ENCODE measurements at regions not wholly inside any gene's neighbourhood (a gene's known extent, or its start where the extent isn't known, plus 50 kb on each side); places are given as distances from the start of the nearest gene placed in this dataset.

- DNase-seq (ENCODE audit: low spot score): no peak
- Mint-ChIP-seq H3K4me1 (ENCODE audit: low read depth) (no peaks in the 10 kb centered on the region), H3K27me3 (ENCODE audit: low read depth) (peaks cover 4% of the 10 kb centered on the region), H3K36me3 (ENCODE audit: low read depth) (no peaks in the 10 kb centered on the region), H3K9me3 (no peaks in the 10 kb centered on the region), H3K27ac (no peak overlapping the region), H3K4me3 (no peak overlapping the region)
Observed at GRCh38 chr16:26901983-26902382, 164.7 kb upstream of the C16orf82 start.

GRCh38 chr16:26905336-26905735 lies 161.4 kb upstream of the C16orf82 start:
- Mint-ChIP-seq H3K9me3 (no peaks in the 10 kb centered on the region), H3K4me3 (no peak overlapping the region), H3K36me3 (ENCODE audit: low read depth) (no peaks in the 10 kb centered on the region), H3K4me1 (ENCODE audit: low read depth) (no peaks in the 10 kb centered on the region), H3K27ac (no peak overlapping the region), H3K27me3 (ENCODE audit: low read depth) (no peaks in the 10 kb centered on the region)
- no peak for DNase-seq (ENCODE audit: low spot score)

GRCh38 chr16:26909623-26910022 lies 157.1 kb upstream of the C16orf82 start:
- DNase-seq (ENCODE audit: low spot score): no peak
- Mint-ChIP-seq H3K27me3 (ENCODE audit: low read depth) (no peaks in the 10 kb centered on the region), H3K36me3 (ENCODE audit: low read depth) (no peaks in the 10 kb centered on the region), H3K27ac (no peak overlapping the region), H3K4me3 (no peak overlapping the region), H3K9me3 (no peaks in the 10 kb centered on the region), H3K4me1 (ENCODE audit: low read depth) (no peaks in the 10 kb centered on the region)

- H3K4me3 Mint-ChIP-seq: no peak overlapping the region
- H3K27ac Mint-ChIP-seq: no peak overlapping the region
- no peaks in the 10 kb centered on the region for H3K4me1 Mint-ChIP-seq (ENCODE audit: low read depth)
- no peaks in the 10 kb centered on the region for H3K36me3 Mint-ChIP-seq (ENCODE audit: low read depth)
- DNase-seq (ENCODE audit: low spot score): no peak
- H3K27me3 Mint-ChIP-seq (ENCODE audit: low read depth): no peaks in the 10 kb centered on the region
- no peaks in the 10 kb centered on the region for H3K9me3 Mint-ChIP-seq
Observed at GRCh38 chr16:26911436-26911835, 155.3 kb upstream of the C16orf82 start.

GRCh38 chr16:26913851-26914250 lies 152.9 kb upstream of the C16orf82 start:
- Mint-ChIP-seq H3K4me3 (no peak overlapping the region), H3K9me3 (no peaks in the 10 kb centered on the region), H3K36me3 (ENCODE audit: low read depth) (no peaks in the 10 kb centered on the region), H3K27me3 (ENCODE audit: low read depth) (no peaks in the 10 kb centered on the region), H3K27ac (no peak overlapping the region), H3K4me1 (ENCODE audit: low read depth) (no peaks in the 10 kb centered on the region)
- DNase-seq (ENCODE audit: low spot score): no peak

GRCh38 chr16:26930786-26931581 lies 135.7 kb upstream of the C16orf82 start:
- no peak overlapping the region for H3K4me3 Mint-ChIP-seq
- no peaks in the 10 kb centered on the region for H3K36me3 Mint-ChIP-seq (ENCODE audit: low read depth)
- H3K27me3 Mint-ChIP-seq (ENCODE audit: low read depth): no peaks in the 10 kb centered on the region
- no peak overlapping the region for H3K27ac Mint-ChIP-seq
- DNase-seq (ENCODE audit: low spot score): no peak
- H3K4me1 Mint-ChIP-seq (ENCODE audit: low read depth): no peaks in the 10 kb centered on the region
- peaks cover 7% of the 10 kb centered on the region for H3K9me3 Mint-ChIP-seq

GRCh38 chr16:26950636-26951035 lies 116.1 kb upstream of the C16orf82 start:
- no peaks in the 10 kb centered on the region for H3K4me1 Mint-ChIP-seq (ENCODE audit: low read depth)
- H3K9me3 Mint-ChIP-seq: no peaks in the 10 kb centered on the region
- no peaks in the 10 kb centered on the region for H3K36me3 Mint-ChIP-seq (ENCODE audit: low read depth)
- H3K4me3 Mint-ChIP-seq: no peak overlapping the region
- peaks cover 3% of the 10 kb centered on the region for H3K27me3 Mint-ChIP-seq (ENCODE audit: low read depth)
- H3K27ac Mint-ChIP-seq: no peak overlapping the region
- no peak for DNase-seq (ENCODE audit: low spot score)

- Mint-ChIP-seq H3K9me3 (no peaks in the 10 kb centered on the region), H3K36me3 (ENCODE audit: low read depth) (no peaks in the 10 kb centered on the region), H3K4me1 (ENCODE audit: low read depth) (no peaks in the 10 kb centered on the region), H3K27ac (no peak overlapping the region), H3K27me3 (ENCODE audit: low read depth) (peaks cover 3% of the 10 kb centered on the region), H3K4me3 (no peak overlapping the region)
- no peak for DNase-seq (ENCODE audit: low spot score)
Observed at GRCh38 chr16:26951950-26952349, 114.8 kb upstream of the C16orf82 start.

- Mint-ChIP-seq H3K27me3 (ENCODE audit: low read depth) (peaks cover 3% of the 10 kb centered on the region), H3K4me3 (no peak overlapping the region), H3K27ac (no peak overlapping the region), H3K9me3 (no peaks in the 10 kb centered on the region), H3K36me3 (ENCODE audit: low read depth) (no peaks in the 10 kb centered on the region), H3K4me1 (ENCODE audit: low read depth) (no peaks in the 10 kb centered on the region)
- no peak for DNase-seq (ENCODE audit: low spot score)
Observed at GRCh38 chr16:26952411-26952810, 114.3 kb upstream of the C16orf82 start.

- H3K36me3 Mint-ChIP-seq (ENCODE audit: low read depth): no peaks in the 10 kb centered on the region
- H3K27ac Mint-ChIP-seq: no peak overlapping the region
- no peaks in the 10 kb centered on the region for H3K9me3 Mint-ChIP-seq
- peaks cover 2% of the 10 kb centered on the region for H3K4me1 Mint-ChIP-seq (ENCODE audit: low read depth)
- H3K4me3 Mint-ChIP-seq: no peak overlapping the region
- DNase-seq (ENCODE audit: low spot score): no peak
- no peaks in the 10 kb centered on the region for H3K27me3 Mint-ChIP-seq (ENCODE audit: low read depth)
Observed at GRCh38 chr16:26957283-26957859, 109.4 kb upstream of the C16orf82 start.

- DNase-seq (ENCODE audit: low spot score): no peak
- H3K27ac Mint-ChIP-seq: no peak overlapping the region
Observed at GRCh38 chr16:26959416-26960009, 107.2 kb upstream of the C16orf82 start.

GRCh38 chr16:26961459-26961858 lies 105.3 kb upstream of the C16orf82 start:
- no peak overlapping the region for H3K27ac Mint-ChIP-seq
- no peaks in the 10 kb centered on the region for H3K9me3 Mint-ChIP-seq
- H3K4me3 Mint-ChIP-seq: no peak overlapping the region
- H3K4me1 Mint-ChIP-seq (ENCODE audit: low read depth): peaks cover 2% of the 10 kb centered on the region
- H3K27me3 Mint-ChIP-seq (ENCODE audit: low read depth): peaks cover 4% of the 10 kb centered on the region
- DNase-seq (ENCODE audit: low spot score): no peak
- no peaks in the 10 kb centered on the region for H3K36me3 Mint-ChIP-seq (ENCODE audit: low read depth)

More at GRCh38 chr16:26959416-26960009, 107.2 kb upstream of the C16orf82 start:
- Mint-ChIP-seq H3K4me1 (ENCODE audit: low read depth) (peaks cover 2% of the 10 kb centered on the region), H3K9me3 (no peaks in the 10 kb centered on the region), H3K27me3 (ENCODE audit: low read depth) (peaks cover 4% of the 10 kb centered on the region), H3K36me3 (ENCODE audit: low read depth) (no peaks in the 10 kb centered on the region), H3K4me3 (no peak overlapping the region)

- Mint-ChIP-seq H3K36me3 (ENCODE audit: low read depth) (no peaks in the 10 kb centered on the region), H3K4me1 (ENCODE audit: low read depth) (peaks cover 2% of the 10 kb centered on the region), H3K27me3 (ENCODE audit: low read depth) (peaks cover 4% of the 10 kb centered on the region), H3K9me3 (no peaks in the 10 kb centered on the region), H3K27ac (no peak overlapping the region), H3K4me3 (no peak overlapping the region)
- no peak for DNase-seq (ENCODE audit: low spot score)
Observed at GRCh38 chr16:26963109-26963508, 103.6 kb upstream of the C16orf82 start.

- Mint-ChIP-seq H3K4me1 (ENCODE audit: low read depth) (no peaks in the 10 kb centered on the region), H3K27me3 (ENCODE audit: low read depth) (no peaks in the 10 kb centered on the region), H3K9me3 (no peaks in the 10 kb centered on the region), H3K36me3 (ENCODE audit: low read depth) (no peaks in the 10 kb centered on the region), H3K27ac (no peak overlapping the region), H3K4me3 (no peak overlapping the region)
- no peak for DNase-seq (ENCODE audit: low spot score)
Observed at GRCh38 chr16:26969589-26970231, 97.0 kb upstream of the C16orf82 start.

Data from T-helper 2 cell treated with Interferon-gamma antibody and Interleukin-4, amounts not matched to agents 5 μg/mL and 100 μg/mL, for 36 hours (primary cell).